GM21526 (cell line): ENCODE measurements at regions not wholly inside any gene's neighbourhood (a gene's known extent, or its start where the extent isn't known, plus 50 kb on each side); places are given as distances from the start of the nearest gene placed in this dataset.

Experiments
- ATAC-seq: cut with Tn5 transposase; IDR thresholded peaks from one replicate; pipeline ENCODE4 v1.9.1; 2021; ENCODE audit warnings: moderate library complexity; ENCODE audit not compliant: unreplicated experiment, low FRiP score

- no peak for ATAC-seq
Observed at GRCh38 chr5:58259685-58260152, 200.2 kb downstream of the PLK2 start.

- no peak for ATAC-seq
Observed at GRCh38 chr5:58258984-58259684, 200.8 kb downstream of the PLK2 start.

- no peak for ATAC-seq
Observed at GRCh38 chr5:58255970-58256369, 203.9 kb downstream of the PLK2 start.

GRCh38 chr5:58255386-58255785, 204.5 kb downstream of the PLK2 start:
- ATAC-seq: no peak

- no peak for ATAC-seq
Observed at GRCh38 chr5:58248221-58248620, 211.7 kb downstream of the PLK2 start.

GRCh38 chr5:58246461-58246944, 213.4 kb downstream of the PLK2 start:
- no peak for ATAC-seq

- ATAC-seq: no peak
Observed at GRCh38 chr5:58245476-58245840, 214.4 kb downstream of the PLK2 start.

- ATAC-seq: no peak
Observed at GRCh38 chr5:58244819-58245475, 214.9 kb downstream of the PLK2 start.

- no peak for ATAC-seq
Observed at GRCh38 chr5:58241389-58241788, 218.5 kb downstream of the PLK2 start.

- ATAC-seq: no peak
Observed at GRCh38 chr5:58240322-58240721, 219.6 kb downstream of the PLK2 start.

GRCh38 chr5:58239731-58240130, 220.2 kb downstream of the PLK2 start:
- ATAC-seq: no peak

- peak; percentile 64 for ATAC-seq
Observed at GRCh38 chr5:58239045-58239444, 220.8 kb downstream of the PLK2 start.

GRCh38 chr5:58236498-58236897, 223.4 kb downstream of the PLK2 start:
- ATAC-seq: no peak

GRCh38 chr5:58235299-58235698, 224.6 kb downstream of the PLK2 start:
- ATAC-seq: no peak

- no peak for ATAC-seq
Observed at GRCh38 chr5:58232130-58232529, 227.8 kb downstream of the PLK2 start.

GRCh38 chr5:58231041-58231440, 228.8 kb downstream of the PLK2 start:
- ATAC-seq: no peak

GRCh38 chr5:58228896-58229295, 231.0 kb downstream of the PLK2 start:
- ATAC-seq: no peak

- ATAC-seq: no peak
Observed at GRCh38 chr5:58227858-58228257, 232.0 kb downstream of the PLK2 start.

- no peak for ATAC-seq
Observed at GRCh38 chr5:58224661-58225060, 235.2 kb downstream of the PLK2 start.

- no peak for ATAC-seq
Observed at GRCh38 chr5:58224221-58224620, 235.7 kb downstream of the PLK2 start.

GRCh38 chr5:58215364-58215763, 244.5 kb downstream of the PLK2 start:
- ATAC-seq: no peak

- ATAC-seq: no peak
Observed at GRCh38 chr5:58211441-58211840, 248.4 kb downstream of the PLK2 start.
